ENCODE measurements at regions not wholly inside any gene's neighbourhood (a gene's known extent, or its start where the extent isn't known, plus 50 kb on each side); places are given as distances from the start of the nearest gene placed in this dataset.

GRCh38 chr5:9831823-9832222 is 201.7 kb upstream of the TAS2R1 start:
- Mint-ChIP-seq H3K36me3 (ENCODE audit: insufficient read depth, unreplicated experiment) (no peaks in the 10 kb centered on the region), H3K9me3 (ENCODE audit: unreplicated experiment) (no peaks in the 10 kb centered on the region)
- intact Hi-C loops (cut with micrococcal nuclease): no loop called here

GRCh38 chr5:9830184-9830583 is 200.0 kb upstream of the TAS2R1 start:
- Mint-ChIP-seq H3K4me3 (ENCODE audit: unreplicated experiment) (no peak overlapping the region), H3K27ac (ENCODE audit: low read depth, unreplicated experiment) (no peak overlapping the region), H3K9me3 (ENCODE audit: unreplicated experiment) (no peaks in the 10 kb centered on the region), H3K4me1 (ENCODE audit: insufficient read depth, unreplicated experiment) (no peaks in the 10 kb centered on the region), H3K36me3 (ENCODE audit: insufficient read depth, unreplicated experiment) (no peaks in the 10 kb centered on the region), H3K27me3 (ENCODE audit: insufficient read depth, unreplicated experiment) (no peaks in the 10 kb centered on the region)
- DNase-seq (ENCODE audit: unreplicated experiment): no peak
- no TSS peak for BruUV-seq (replicated peaks)
- POLR2A ChIA-PET: no interaction called here
- no peak for TF ChIP-seq CTCF (IDR thresholded peaks at IDR 0.05; ENCODE audit: unreplicated experiment)
- CTCF ChIA-PET: interaction anchor here (0.6 kb wide), 1 partner anchor 43 kb away, joined by 3 read pairs; no protein-coding TSS in a partner anchor
- intact Hi-C loops (cut with micrococcal nuclease): no loop called here

More at GRCh38 chr5:9831823-9832222, 201.7 kb upstream of the TAS2R1 start:
- ChIA-PET POLR2A (no interaction called here), CTCF (no interaction called here)
- DNase-seq (ENCODE audit: unreplicated experiment): no peak
- no peaks in the 10 kb centered on the region for H3K4me1 Mint-ChIP-seq (ENCODE audit: insufficient read depth, unreplicated experiment)
- H3K27ac Mint-ChIP-seq (ENCODE audit: low read depth, unreplicated experiment): no peak overlapping the region
- TF ChIP-seq CTCF (IDR thresholded peaks at IDR 0.05; ENCODE audit: unreplicated experiment): no peak
- no TSS peak for BruUV-seq (replicated peaks)
- H3K4me3 Mint-ChIP-seq (ENCODE audit: unreplicated experiment): no peak overlapping the region
- H3K27me3 Mint-ChIP-seq (ENCODE audit: insufficient read depth, unreplicated experiment): no peaks in the 10 kb centered on the region

GRCh38 chr5:9829621-9830020 is 199.5 kb upstream of the TAS2R1 start:
- no peaks in the 10 kb centered on the region for H3K9me3 Mint-ChIP-seq (ENCODE audit: unreplicated experiment)
- BruUV-seq (replicated peaks): no TSS peak
- no peaks in the 10 kb centered on the region for H3K27me3 Mint-ChIP-seq (ENCODE audit: insufficient read depth, unreplicated experiment)
- ChIA-PET POLR2A (no interaction called here), CTCF (interaction anchor here (0.5 to 0.6 kb wide), 2 partner anchors 24 to 42 kb away, joined by 3 read pairs; no protein-coding TSS in a partner anchor)
- intact Hi-C loops (cut with micrococcal nuclease): no loop called here
- no peak overlapping the region for H3K27ac Mint-ChIP-seq (ENCODE audit: low read depth, unreplicated experiment)
- no peaks in the 10 kb centered on the region for H3K36me3 Mint-ChIP-seq (ENCODE audit: insufficient read depth, unreplicated experiment)
- H3K4me1 Mint-ChIP-seq (ENCODE audit: insufficient read depth, unreplicated experiment): no peaks in the 10 kb centered on the region
- no peak for DNase-seq (ENCODE audit: unreplicated experiment)
- no peak for TF ChIP-seq CTCF (IDR thresholded peaks at IDR 0.05; ENCODE audit: unreplicated experiment)
- H3K4me3 Mint-ChIP-seq (ENCODE audit: unreplicated experiment): no peak overlapping the region

GRCh38 chr5:9820691-9821449 is 190.7 kb upstream of the TAS2R1 start:
- no TSS peak for BruUV-seq (replicated peaks)

More at GRCh38 chr5:9820691-9821449, 190.7 kb upstream of the TAS2R1 start:
- intact Hi-C loops (cut with micrococcal nuclease): no loop called here
- POLR2A ChIA-PET: no interaction called here
- Mint-ChIP-seq H3K27ac (ENCODE audit: low read depth, unreplicated experiment) (no peak overlapping the region), H3K9me3 (ENCODE audit: unreplicated experiment) (no peaks in the 10 kb centered on the region), H3K27me3 (ENCODE audit: insufficient read depth, unreplicated experiment) (no peaks in the 10 kb centered on the region), H3K4me1 (ENCODE audit: insufficient read depth, unreplicated experiment) (peaks cover 8% of the 10 kb centered on the region), H3K4me3 (ENCODE audit: unreplicated experiment) (no peak overlapping the region), H3K36me3 (ENCODE audit: insufficient read depth, unreplicated experiment) (no peaks in the 10 kb centered on the region)
- CTCF ChIA-PET: no interaction called here
- no peak for TF ChIP-seq CTCF (IDR thresholded peaks at IDR 0.05; ENCODE audit: unreplicated experiment)
- no peak for DNase-seq (ENCODE audit: unreplicated experiment)

All from MCF 10A (cell line).